ENCODE measurements at regions not wholly inside any gene's neighbourhood (a gene's known extent, or its start where the extent isn't known, plus 50 kb on each side); places are given as distances from the start of the nearest gene placed in this dataset.

DNA sequence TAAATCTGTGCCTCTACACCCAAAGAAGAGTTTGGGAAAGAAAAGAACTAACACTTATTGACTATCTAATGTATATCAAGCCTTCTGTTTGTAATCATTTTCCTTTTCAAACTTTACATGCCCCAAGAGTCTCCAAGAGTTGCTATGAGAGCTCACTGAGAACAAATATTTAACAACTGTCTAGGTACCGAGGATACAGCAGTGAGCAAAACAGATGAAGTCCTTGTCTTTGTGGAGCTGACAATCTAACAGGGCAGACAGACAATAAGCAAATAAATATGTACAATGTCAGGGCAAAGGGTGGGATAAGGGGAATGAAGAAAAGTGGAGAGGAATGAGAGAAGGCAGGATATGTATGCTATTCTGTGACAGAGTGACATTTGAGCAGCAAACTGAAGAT is 64.8 kb upstream of the KSR1 start:
- DNase-seq (ENCODE audit: low read depth, low spot score): no peak

DNA sequence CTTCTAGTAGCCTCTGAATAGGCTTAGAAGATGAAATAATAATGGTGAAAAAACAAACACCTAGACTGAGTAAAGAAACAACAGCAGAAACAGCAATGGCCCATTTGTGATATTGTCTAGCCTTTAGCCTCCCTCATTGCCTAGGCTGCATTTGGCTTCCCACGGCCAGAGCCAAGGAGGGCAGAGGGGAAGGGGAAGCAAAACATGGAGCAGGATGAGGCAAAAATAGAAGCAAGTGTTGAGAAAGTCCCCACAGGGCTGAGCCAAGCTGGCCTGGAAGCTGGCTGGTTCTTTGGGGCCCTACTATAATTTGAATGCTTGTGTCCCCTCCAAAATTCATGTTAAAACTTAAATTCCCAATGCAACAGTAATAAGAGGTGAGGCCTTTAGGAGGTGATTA is 60.2 kb upstream of the KSR1 start:
- DNase-seq (ENCODE audit: low read depth, low spot score): no peak

DNA sequence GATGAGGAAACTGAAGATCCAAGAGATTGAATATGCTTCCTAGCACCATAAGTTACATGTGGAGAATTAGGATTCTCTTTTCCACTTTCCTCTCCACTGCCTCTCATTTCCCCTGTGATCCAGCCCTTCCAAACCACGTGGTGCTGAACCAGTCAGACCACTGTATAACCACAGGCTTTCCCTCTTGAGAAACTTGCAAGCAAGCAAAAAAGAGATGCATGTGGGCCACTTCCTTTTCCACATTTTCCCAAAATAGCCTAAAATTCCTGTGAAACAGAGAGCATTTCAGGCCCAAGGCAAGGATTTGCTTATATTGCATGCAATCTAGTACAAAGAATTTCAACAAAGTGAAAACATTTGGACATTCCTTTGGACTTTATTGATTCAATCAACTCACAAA is 59.3 kb upstream of the KSR1 start:
- DNase-seq (ENCODE audit: low read depth, low spot score): no peak

DNA sequence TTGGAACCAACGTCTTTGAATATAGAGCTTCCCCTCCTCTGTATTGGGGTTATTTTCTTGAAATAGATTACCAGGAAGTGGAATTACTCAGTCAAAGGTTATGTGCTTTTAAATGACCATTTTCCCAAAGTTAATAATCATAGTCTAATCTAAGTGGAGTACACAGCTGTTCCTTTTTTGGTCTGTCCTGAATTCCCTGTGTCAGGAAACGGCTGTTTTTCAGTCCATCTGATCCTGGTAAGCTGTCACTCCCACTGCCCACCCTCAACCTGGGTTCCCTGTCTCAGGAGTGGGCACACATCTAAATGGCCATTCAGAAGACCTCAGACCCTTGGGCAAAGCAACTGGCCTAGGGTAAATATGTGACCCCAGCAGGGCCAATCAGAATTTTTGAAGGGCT is 57.6 kb upstream of the KSR1 start:
- no peak for DNase-seq (ENCODE audit: low read depth, low spot score)

DNA sequence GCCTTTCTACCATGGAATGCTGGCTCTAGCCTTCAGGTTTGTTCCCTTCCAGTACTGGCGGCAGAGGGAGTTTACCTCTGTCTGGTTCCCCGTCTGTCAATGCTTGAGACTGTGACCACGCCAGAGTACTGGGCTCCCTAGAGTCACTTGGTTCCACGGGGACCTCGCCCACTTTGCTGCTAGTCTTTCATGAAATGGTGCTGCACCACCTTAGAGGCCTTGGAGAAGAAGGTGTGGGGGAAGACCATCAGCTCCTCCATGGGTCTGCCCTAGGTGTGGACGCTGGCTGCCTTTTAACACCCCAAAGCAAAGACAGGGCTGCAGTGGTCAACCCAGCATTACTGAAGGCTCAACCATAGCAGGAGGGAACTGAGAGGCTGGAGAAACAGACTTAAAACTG is 55.3 kb upstream of the KSR1 start:
- no peak for DNase-seq (ENCODE audit: low read depth, low spot score)

DNA sequence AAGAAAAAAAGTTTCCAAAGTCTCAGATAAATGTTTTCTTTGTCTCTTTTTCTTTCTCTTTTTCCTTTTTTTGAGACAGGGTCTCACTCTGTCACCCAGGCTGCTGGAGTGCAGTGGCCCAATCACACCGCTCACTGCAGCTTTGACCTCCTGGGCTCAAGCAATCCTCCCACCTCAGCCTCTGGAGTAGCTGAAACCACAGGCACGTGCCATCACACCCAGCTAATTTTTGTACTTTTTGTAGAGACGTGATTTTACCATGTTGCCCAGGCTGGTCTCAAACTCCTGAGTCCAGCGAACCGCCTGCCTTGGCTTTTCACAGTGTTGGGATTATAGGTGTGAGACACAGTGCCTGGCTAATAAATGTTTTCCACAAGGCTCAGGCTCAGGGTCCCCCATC is 53.3 kb upstream of the KSR1 start:
- DNase-seq (ENCODE audit: low read depth, low spot score): no peak

DNA sequence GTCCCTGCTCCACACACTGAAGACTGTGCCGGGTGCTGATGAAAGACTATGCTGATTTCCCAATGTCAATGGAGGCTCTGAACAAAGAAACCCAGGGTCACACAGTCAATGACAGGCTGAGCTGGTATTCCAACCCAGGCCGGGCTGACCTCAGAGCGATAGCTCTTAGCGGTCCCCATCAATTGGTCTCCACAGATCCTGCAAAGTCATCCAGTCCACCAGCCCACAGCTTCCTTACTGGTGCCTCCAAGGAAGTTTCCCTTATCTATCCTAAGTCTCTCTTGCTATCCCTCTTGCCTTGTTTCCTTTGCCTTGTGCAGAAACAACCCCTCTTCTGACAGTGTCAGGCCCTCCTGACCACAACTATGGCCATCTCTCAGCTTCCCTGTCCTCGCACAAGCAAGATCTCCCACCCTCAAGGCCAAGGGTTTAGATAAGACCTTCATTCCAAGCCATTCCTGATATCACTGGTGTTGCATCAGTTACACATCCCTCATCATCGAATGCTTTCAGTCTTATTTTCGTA is 52.7 kb upstream of the KSR1 start:
- peak; percentile 35 for DNase-seq (ENCODE audit: low read depth, low spot score)

DNA sequence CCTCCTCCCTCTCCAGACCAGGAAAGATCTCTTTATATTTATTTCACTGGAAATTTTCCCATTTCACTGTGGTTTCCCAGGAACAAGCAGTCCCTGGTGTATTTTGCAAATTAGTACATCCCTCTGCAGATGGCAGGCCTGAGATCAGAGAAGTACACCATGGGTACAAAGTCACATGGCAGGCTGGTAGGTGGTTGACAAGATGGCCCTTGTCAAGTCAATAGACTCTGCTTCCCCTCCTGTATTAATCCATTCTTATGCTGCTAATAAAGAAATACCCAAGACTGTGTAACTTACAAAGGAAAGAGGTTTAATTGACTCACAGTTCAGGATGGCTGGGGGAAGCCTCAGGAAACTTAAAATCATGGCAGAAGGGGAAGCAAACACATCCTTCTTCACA is 51.6 kb upstream of the KSR1 start:
- DNase-seq (ENCODE audit: low read depth, low spot score): no peak

Measured in ELF-1 (cell line).